Fibroblast of the aortic adventitia (primary cell): ENCODE measurements at regions not wholly inside any gene's neighbourhood (a gene's known extent, or its start where the extent isn't known, plus 50 kb on each side); places are given as distances from the start of the nearest gene placed in this dataset.

ENCODE experiments used
- DNase-seq: peaks from one replicate; pipeline ENCODE4 v3.0.0-alpha.2; 2010; ENCODE audit warnings: low read depth
- H3K4me3 ChIP-seq: 2 replicates; pipeline ENCODE4 v1.5.1; 2011; ENCODE audit warnings: low read depth, mild to moderate bottlenecking, control low read depth, low read length, moderate library complexity
- CTCF ChIP-seq: IDR thresholded peaks from 2 replicates; pipeline ENCODE4 v1.5.1; 2011; ENCODE audit warnings: mild to moderate bottlenecking, low read length, control low read depth, inconsistent platforms; ENCODE audit not compliant: insufficient read depth

DNA sequence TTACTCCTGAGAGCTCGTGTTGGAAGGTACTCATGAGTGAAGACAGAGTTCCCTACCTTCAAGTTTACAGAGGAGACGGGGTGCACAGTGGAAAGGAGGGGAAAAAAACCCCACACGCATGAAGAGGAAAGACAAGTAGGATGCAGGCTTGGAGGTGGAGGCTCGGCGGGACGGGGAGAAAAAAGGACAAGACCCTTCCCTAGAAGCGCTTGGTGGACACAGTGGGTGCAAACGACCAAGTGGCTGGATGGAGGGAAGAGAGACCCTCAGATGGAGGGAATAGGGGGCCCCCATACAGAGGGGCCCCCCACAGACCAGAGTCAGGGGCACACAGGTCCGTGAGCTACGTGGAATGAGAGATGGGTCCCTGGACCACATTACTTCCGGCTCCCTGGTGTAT lies 380.1 kb downstream of the SHANK2 start:
- no peak for TF ChIP-seq CTCF
- no peak for DNase-seq
- no peak overlapping the region for H3K4me3 ChIP-seq

DNA sequence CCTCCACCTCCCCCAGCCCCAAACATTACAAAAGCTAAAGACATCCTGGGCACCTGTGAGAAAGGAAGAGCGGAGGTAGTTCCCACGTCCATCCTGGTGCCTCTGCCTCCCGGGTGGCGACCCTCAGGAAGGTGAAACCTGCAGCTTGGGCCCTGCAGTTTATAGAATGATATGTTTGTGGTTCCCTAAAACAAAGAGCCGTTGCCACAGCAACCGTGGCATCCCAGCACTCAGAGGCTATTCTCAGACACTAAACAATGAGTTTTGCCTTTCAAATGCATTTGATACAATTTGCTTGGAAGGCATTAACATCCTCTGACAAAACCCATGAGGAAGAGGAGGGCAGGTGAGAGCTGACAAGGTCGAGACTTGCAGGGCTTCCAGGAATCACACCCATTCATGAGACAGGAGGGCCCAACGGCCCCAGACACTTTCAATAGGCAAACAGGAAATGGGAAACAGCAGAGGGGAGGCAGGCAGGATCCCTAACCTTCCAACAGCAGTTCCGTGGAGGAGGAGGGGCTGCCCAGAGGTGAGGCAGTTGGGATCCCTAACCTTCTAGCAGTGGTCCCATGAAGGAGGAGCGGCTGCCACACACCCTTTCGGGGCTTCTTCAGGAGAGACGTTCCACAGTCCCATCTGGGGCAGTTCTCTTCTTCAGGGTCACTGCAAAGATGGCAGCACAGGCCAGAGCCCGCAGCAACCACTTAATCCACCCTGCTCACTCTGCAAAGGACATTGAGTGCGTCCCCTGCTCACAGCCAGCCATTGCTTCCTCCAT lies 379.2 kb downstream of the SHANK2 start:
- no peak overlapping the region for H3K4me3 ChIP-seq
- TF ChIP-seq CTCF, result no peak

DNA sequence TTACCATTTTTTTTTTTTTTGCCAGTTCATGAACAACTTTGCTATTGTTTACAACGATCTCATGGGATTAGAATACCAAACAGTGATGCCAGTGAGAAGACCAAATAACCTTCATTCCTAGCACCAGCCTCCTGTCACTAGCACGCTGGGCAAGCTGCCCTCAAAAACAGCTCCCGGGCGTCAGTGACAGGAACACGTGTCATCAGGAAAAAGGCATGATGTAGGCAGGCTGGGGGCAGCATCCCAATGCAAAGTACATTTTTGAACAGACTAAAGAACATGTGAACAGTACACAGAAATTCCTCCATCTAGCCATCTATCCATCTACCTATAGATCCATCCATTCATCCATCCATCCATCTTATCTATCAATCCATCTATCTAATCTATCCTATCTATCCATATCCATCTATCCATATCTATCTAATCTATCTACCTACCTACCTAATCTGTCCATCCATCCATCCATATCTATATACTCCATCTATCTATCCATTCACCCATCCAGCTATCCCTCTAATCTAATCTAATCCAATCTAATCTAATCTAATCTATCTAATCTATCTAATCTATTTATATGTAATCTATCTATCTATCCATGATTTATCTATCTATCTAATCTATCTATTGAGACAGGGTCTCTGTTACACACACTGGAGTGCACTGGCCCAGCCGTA lies 378.5 kb downstream of the SHANK2 start:
- DNase-seq, result no peak
- TF ChIP-seq CTCF, result no peak
- no peak overlapping the region for H3K4me3 ChIP-seq

More for the DNA sequence above, 379.2 kb downstream of the SHANK2 start:
- no peak for DNase-seq

DNA sequence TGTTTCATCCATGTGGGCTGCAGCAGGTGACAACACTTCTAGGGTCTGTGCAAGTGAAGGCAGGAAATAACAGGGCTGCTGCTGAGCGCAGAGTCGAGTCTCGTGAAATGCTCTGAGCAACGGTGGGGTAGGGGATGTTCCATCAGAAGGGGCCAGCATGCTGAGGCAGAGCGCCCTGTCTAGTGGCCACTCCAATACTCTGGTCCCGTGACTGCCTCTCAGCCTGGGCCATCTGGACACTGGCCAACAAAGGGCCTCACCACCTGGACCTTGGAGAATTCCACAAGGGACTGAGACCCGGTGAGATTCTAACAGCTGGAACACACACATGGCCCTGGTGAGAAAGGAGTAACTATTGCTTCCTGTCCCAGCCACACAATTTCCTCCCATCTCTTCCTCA lies 375.7 kb downstream of the SHANK2 start:
- DNase-seq, result no peak
- H3K4me3 ChIP-seq, result no peak overlapping the region
- no peak for TF ChIP-seq CTCF

DNA sequence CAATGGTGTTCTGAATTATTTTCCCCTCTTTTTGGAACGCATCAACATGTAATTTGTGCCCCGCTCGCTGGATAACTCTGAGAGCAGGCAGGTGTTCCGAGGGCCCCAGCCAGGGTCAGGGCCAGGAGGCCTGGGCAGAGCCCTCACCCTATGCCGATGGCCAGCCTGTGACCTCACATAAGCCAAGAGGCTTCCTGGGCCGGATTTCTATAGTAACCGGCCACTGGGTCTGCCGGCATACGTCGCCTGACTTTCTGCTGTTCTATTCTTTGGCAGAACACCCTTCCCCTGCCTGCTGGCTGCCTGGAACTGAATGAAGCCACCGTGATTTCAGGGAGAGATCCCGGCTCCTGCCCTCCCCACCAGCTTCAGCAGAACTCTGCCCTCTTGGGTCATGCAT lies 375.2 kb downstream of the SHANK2 start:
- H3K4me3 ChIP-seq, result no peak overlapping the region
- no peak for DNase-seq
- no peak for TF ChIP-seq CTCF

DNA sequence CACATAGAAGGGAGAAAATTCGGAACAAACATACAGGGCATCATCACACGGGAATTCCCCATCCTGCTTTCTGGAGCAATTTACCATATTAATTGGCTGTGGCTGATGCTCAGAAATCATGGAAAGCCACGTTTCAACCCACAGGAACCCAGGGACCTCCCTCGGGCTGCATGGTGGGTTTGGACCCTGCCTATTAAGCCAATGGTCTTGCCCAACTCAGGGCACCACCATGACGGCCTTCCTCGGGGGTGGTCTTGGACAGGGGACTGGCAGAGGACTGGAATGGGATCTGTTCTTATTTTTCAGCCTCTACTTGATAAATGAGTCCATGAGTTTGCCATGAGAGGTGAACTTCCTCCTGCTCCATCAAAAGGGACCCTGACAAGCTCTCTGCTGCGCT lies 374.0 kb downstream of the SHANK2 start:
- no peak overlapping the region for H3K4me3 ChIP-seq
- no peak for DNase-seq
- no peak for TF ChIP-seq CTCF
